ENCODE measurements at regions not wholly inside any gene's neighbourhood (a gene's known extent, or its start where the extent isn't known, plus 50 kb on each side); places are given as distances from the start of the nearest gene placed in this dataset.

- Histone ChIP-seq H3K4me3 (no peak overlapping the region), H3K4me1 (no peaks in the 10 kb centered on the region), H3K27ac (no peak overlapping the region), H3K9me3 (no peaks in the 10 kb centered on the region), H3K36me3 (no peaks in the 10 kb centered on the region), H3K27me3 (no peaks in the 10 kb centered on the region)
- intact Hi-C loops (cut with DNase I; ENCODE audit: low total_unique reads) = no loop called here
- no peak for TF ChIP-seq CTCF (IDR thresholded peaks at IDR 0.05)
- DNase-seq = no peak
Measured at GRCh38 chr3:76565496-76566210, 474.2 kb upstream of the ROBO2 start.

GRCh38 chr3:76566211-76566534 lies 473.7 kb upstream of the ROBO2 start:
- Histone ChIP-seq H3K4me3 (no peak overlapping the region), H3K27me3 (no peaks in the 10 kb centered on the region), H3K36me3 (no peaks in the 10 kb centered on the region), H3K9me3 (no peaks in the 10 kb centered on the region), H3K4me1 (no peaks in the 10 kb centered on the region), H3K27ac (no peak overlapping the region)
- DNase-seq = no peak
- intact Hi-C loops (cut with DNase I; ENCODE audit: low total_unique reads) = no loop called here
- TF ChIP-seq CTCF (IDR thresholded peaks at IDR 0.05) = no peak

- no peaks in the 10 kb centered on the region for H3K27me3 ChIP-seq
- H3K36me3 ChIP-seq = no peaks in the 10 kb centered on the region
- no peak for DNase-seq
- no peaks in the 10 kb centered on the region for H3K4me1 ChIP-seq
- no peak overlapping the region for H3K27ac ChIP-seq
- no peak overlapping the region for H3K4me3 ChIP-seq
- intact Hi-C loops (cut with DNase I; ENCODE audit: low total_unique reads) = no loop called here
- TF ChIP-seq CTCF (IDR thresholded peaks at IDR 0.05) = no peak
- no peaks in the 10 kb centered on the region for H3K9me3 ChIP-seq
Measured at GRCh38 chr3:76566904-76567303, 473.0 kb upstream of the ROBO2 start.

- Histone ChIP-seq H3K27ac (no peak overlapping the region), H3K4me3 (no peak overlapping the region), H3K4me1 (no peaks in the 10 kb centered on the region), H3K36me3 (no peaks in the 10 kb centered on the region), H3K9me3 (no peaks in the 10 kb centered on the region), H3K27me3 (no peaks in the 10 kb centered on the region)
- TF ChIP-seq CTCF (IDR thresholded peaks at IDR 0.05) = peak; percentile 48 to 53
- DNase-seq = no peak
- intact Hi-C loops (cut with DNase I; ENCODE audit: low total_unique reads) = no loop called here
Measured at GRCh38 chr3:76570436-76571057, 469.4 kb upstream of the ROBO2 start.

- no peak for DNase-seq
- no peak overlapping the region for H3K27ac ChIP-seq
- no peak overlapping the region for H3K4me3 ChIP-seq
- no peaks in the 10 kb centered on the region for H3K36me3 ChIP-seq
- H3K9me3 ChIP-seq = no peaks in the 10 kb centered on the region
- intact Hi-C loops (cut with DNase I; ENCODE audit: low total_unique reads) = no loop called here
- TF ChIP-seq CTCF (IDR thresholded peaks at IDR 0.05) = no peak
- no peaks in the 10 kb centered on the region for H3K27me3 ChIP-seq
- no peaks in the 10 kb centered on the region for H3K4me1 ChIP-seq
Measured at GRCh38 chr3:76576201-76576600, 463.7 kb upstream of the ROBO2 start.

Data from tibial artery (tissue), 4 donors.